Activated T-helper 17 cell treated with anti-CD3 and anti-CD28 coated beads, Interleukin-2, amount 50 U/mL, for 72 hours (primary cell): ENCODE measurements at regions not wholly inside any gene's neighbourhood (a gene's known extent, or its start where the extent isn't known, plus 50 kb on each side); places are given as distances from the start of the nearest gene placed in this dataset.

ENCODE experiments used
- ATAC-seq: fragments of 150-1000 bp; cut with Tn5 transposase; replicated peaks from 2 replicates; pipeline ENCODE4 v1.10.0; 2021; ENCODE audit warnings: mild to moderate bottlenecking, moderate library complexity
- H3K27ac Mint-ChIP-seq: one replicate; pipeline ENCODE4 v1.8.0; 2022; ENCODE audit warnings: mixed read lengths
- H3K27me3 Mint-ChIP-seq: one replicate; pipeline ENCODE4 v1.8.0; 2022; ENCODE audit warnings: mixed read lengths
- H3K36me3 Mint-ChIP-seq: one replicate; pipeline ENCODE4 v1.8.0; 2022; ENCODE audit warnings: low read depth, mild to moderate bottlenecking, mixed read lengths
- H3K4me1 Mint-ChIP-seq: one replicate; pipeline ENCODE4 v1.8.0; 2022; ENCODE audit warnings: mixed read lengths
- H3K4me3 Mint-ChIP-seq: one replicate; pipeline ENCODE4 v1.8.0; 2022; ENCODE audit warnings: mild to moderate bottlenecking, mixed read lengths
- H3K9me3 Mint-ChIP-seq: one replicate; pipeline ENCODE4 v1.8.0; 2022; ENCODE audit warnings: mixed read lengths

GRCh38 chr3:168894214-168894613 lies 769.3 kb downstream of the MECOM start:
- Mint-ChIP-seq H3K27ac (no peak overlapping the region), H3K4me1 (no peaks in the 10 kb centered on the region), H3K27me3 (no peaks in the 10 kb centered on the region), H3K4me3 (no peak overlapping the region), H3K36me3 (no peaks in the 10 kb centered on the region), H3K9me3 (no peaks in the 10 kb centered on the region)
- ATAC-seq: no peak

DNA sequence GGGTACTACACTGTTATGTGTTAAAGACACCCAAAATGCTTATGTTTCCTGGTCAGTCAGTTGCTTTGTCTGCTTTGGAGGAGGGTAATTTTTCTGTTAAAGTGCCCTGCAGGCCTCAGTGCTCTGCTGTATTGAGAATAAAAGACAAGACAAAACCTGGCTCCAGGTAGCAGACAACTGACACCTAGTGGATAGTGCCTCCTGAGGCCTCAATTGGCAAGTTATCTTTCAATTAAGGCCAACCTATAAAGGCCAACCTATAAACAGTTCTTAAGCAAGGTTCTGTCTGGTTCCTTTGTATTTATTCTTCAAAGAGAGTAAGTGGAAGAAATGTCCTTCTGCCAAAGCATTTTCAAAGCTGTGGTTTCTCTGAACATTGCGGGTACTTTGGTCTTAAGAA lies 773.8 kb downstream of the MECOM start:
- no peaks in the 10 kb centered on the region for H3K4me1 Mint-ChIP-seq
- no peak overlapping the region for H3K27ac Mint-ChIP-seq
- ATAC-seq: no peak
- no peaks in the 10 kb centered on the region for H3K36me3 Mint-ChIP-seq
- H3K4me3 Mint-ChIP-seq: no peak overlapping the region
- no peaks in the 10 kb centered on the region for H3K9me3 Mint-ChIP-seq
- H3K27me3 Mint-ChIP-seq: no peaks in the 10 kb centered on the region

DNA sequence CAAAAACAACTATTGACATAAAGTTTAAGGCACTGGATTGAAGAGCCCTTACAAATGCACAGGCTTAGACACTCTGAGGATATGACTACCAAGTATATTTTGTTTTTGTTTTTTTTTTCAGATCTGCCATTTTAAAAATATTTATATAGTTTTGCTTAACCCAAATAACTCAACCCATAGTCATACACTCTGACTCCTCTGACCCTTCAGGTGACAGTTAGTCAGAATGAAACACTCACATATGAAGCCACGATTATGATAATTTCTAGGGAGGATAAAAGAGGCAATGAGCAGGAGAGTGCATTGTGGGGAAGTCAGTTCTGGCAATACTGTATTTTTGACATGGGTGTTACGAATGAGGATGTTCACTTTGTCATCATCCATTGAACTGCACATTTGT lies 774.7 kb downstream of the MECOM start:
- H3K9me3 Mint-ChIP-seq: no peaks in the 10 kb centered on the region
- H3K27ac Mint-ChIP-seq: no peak overlapping the region
- no peaks in the 10 kb centered on the region for H3K4me1 Mint-ChIP-seq
- no peaks in the 10 kb centered on the region for H3K36me3 Mint-ChIP-seq
- no peak overlapping the region for H3K4me3 Mint-ChIP-seq
- ATAC-seq: no peak
- no peaks in the 10 kb centered on the region for H3K27me3 Mint-ChIP-seq

DNA sequence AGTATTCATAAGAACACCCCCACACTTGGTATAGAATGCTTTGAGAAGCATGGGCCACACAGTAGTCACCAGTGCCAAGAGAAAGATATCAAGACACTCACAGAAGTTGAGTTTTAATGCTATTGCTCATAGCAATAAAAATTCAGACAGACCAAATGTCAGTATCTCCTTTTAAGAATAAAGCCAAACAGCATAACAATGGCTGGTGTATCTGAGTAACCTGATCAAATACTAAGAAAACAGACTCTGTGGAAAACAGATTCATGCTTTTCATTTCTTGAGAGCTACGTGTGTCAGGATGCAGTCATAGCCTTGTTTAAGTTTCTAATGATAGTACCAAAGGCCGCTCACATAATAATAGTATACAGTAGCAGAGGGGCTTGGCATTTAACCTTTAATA lies 778.5 kb downstream of the MECOM start:
- no peaks in the 10 kb centered on the region for H3K27me3 Mint-ChIP-seq

GRCh38 chr3:168884353-168884903 lies 779.1 kb downstream of the MECOM start:
- Mint-ChIP-seq H3K36me3 (no peaks in the 10 kb centered on the region), H3K27me3 (no peaks in the 10 kb centered on the region), H3K4me1 (no peaks in the 10 kb centered on the region), H3K9me3 (no peaks in the 10 kb centered on the region), H3K27ac (no peak overlapping the region), H3K4me3 (no peak overlapping the region)
- ATAC-seq: no peak

More for the DNA sequence above, 778.5 kb downstream of the MECOM start:
- Mint-ChIP-seq H3K9me3 (no peaks in the 10 kb centered on the region), H3K36me3 (no peaks in the 10 kb centered on the region), H3K4me3 (no peak overlapping the region), H3K27ac (no peak overlapping the region), H3K4me1 (no peaks in the 10 kb centered on the region)
- no peak for ATAC-seq

- Mint-ChIP-seq H3K4me1 (no peaks in the 10 kb centered on the region), H3K27ac (no peak overlapping the region), H3K4me3 (no peak overlapping the region), H3K9me3 (no peaks in the 10 kb centered on the region), H3K27me3 (no peaks in the 10 kb centered on the region), H3K36me3 (no peaks in the 10 kb centered on the region)
- ATAC-seq: no peak
Measured at GRCh38 chr3:168883145-168883544, 780.4 kb downstream of the MECOM start.

DNA sequence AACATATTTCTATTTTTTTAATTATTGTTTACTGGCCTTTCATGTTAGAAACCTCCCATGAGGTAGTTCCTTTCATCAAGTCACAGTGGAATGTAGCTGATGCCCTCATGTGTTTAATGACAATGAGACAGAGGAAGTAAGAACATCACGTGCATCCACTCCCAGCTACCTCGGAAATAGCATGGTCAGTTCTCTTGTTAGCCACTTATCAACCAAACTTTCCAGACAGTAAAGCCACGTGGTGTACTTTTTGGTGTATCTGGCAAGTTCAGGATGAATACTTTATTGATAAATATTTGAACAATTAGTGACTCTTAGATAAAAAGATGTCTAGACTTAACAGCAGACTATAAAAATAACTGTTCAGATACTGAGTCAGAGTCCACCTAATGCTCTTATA lies 781.7 kb downstream of the MECOM start:
- Mint-ChIP-seq H3K27ac (no peak overlapping the region), H3K4me3 (no peak overlapping the region), H3K9me3 (no peaks in the 10 kb centered on the region), H3K36me3 (no peaks in the 10 kb centered on the region), H3K27me3 (no peaks in the 10 kb centered on the region), H3K4me1 (no peaks in the 10 kb centered on the region)
- ATAC-seq: no peak

GRCh38 chr3:168878655-168879054 lies 782.9 kb upstream of the GOLIM4 start:
- no peak for ATAC-seq
- H3K4me3 Mint-ChIP-seq: no peak overlapping the region
- no peaks in the 10 kb centered on the region for H3K4me1 Mint-ChIP-seq
- no peaks in the 10 kb centered on the region for H3K36me3 Mint-ChIP-seq
- no peaks in the 10 kb centered on the region for H3K9me3 Mint-ChIP-seq
- H3K27me3 Mint-ChIP-seq: peaks cover 3% of the 10 kb centered on the region
- H3K27ac Mint-ChIP-seq: no peak overlapping the region

GRCh38 chr3:168877899-168878298 lies 782.2 kb upstream of the GOLIM4 start:
- no peak overlapping the region for H3K4me3 Mint-ChIP-seq
- H3K36me3 Mint-ChIP-seq: no peaks in the 10 kb centered on the region
- peaks cover 3% of the 10 kb centered on the region for H3K27me3 Mint-ChIP-seq
- no peak for ATAC-seq
- H3K9me3 Mint-ChIP-seq: no peaks in the 10 kb centered on the region
- H3K4me1 Mint-ChIP-seq: no peaks in the 10 kb centered on the region
- H3K27ac Mint-ChIP-seq: no peak overlapping the region

DNA sequence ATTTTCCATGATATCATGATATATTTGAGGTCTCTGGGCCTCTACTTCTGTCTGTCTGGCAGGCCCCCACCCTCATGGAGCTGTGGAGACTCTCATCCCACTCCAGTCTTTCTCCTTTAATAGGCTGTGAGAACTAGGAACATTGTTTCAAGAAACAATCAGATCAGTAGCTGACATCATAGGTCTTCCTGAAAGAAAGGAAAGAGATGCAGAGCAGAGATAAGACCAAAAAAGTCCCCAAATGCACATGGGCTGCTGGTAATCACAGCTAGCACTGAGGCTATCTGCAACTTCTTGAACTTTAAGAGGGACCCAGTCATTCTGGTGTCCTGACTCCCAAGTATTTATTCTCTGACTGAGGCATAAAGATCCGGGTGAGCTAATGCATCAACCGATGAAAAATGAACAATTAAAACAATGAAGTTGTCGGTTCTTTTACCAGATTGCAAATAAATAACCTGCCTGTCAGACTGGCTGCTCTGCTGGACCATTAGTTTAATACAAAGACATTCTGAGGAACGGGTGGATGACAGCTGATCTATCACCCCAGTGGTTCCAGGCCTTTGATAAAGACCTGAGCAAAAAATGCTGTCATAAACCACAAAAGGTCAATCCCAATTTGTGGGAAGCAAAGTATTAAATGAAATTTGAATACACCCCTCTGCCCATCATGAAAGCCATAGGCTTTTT lies 780.8 kb upstream of the GOLIM4 start:
- no peak overlapping the region for H3K27ac Mint-ChIP-seq
- H3K9me3 Mint-ChIP-seq: no peaks in the 10 kb centered on the region
- no peaks in the 10 kb centered on the region for H3K4me1 Mint-ChIP-seq
- ATAC-seq: no peak
- no peak overlapping the region for H3K4me3 Mint-ChIP-seq
- no peaks in the 10 kb centered on the region for H3K36me3 Mint-ChIP-seq
- H3K27me3 Mint-ChIP-seq: peaks cover 3% of the 10 kb centered on the region

- Mint-ChIP-seq H3K27me3 (peaks cover 3% of the 10 kb centered on the region), H3K27ac (no peak overlapping the region), H3K4me1 (no peaks in the 10 kb centered on the region), H3K4me3 (no peak overlapping the region), H3K9me3 (no peaks in the 10 kb centered on the region), H3K36me3 (no peaks in the 10 kb centered on the region)
- no peak for ATAC-seq
Measured at GRCh38 chr3:168872826-168873225, 777.1 kb upstream of the GOLIM4 start.

DNA sequence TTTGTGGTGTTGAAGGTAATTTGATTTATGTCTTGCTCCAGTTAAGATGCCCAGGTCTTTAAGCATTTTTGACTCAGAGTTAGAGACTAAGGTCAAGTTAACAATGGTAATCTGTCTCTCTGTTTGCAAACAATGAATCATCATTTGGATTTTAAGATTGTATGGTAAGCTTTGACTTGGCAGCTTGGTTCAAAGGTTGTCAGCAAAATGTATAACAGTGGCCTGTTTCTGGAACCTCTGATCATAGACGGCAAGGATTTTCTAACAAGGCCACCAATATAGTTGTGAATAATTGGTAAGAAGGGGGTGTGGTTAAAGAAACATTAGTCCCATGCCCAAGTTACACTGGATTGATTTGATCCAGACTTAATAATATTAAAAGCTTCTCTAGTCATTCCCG lies 775.2 kb upstream of the GOLIM4 start:
- H3K27ac Mint-ChIP-seq: no peak overlapping the region
- H3K4me3 Mint-ChIP-seq: no peak overlapping the region
- H3K9me3 Mint-ChIP-seq: no peaks in the 10 kb centered on the region
- no peaks in the 10 kb centered on the region for H3K36me3 Mint-ChIP-seq
- no peak for ATAC-seq
- peaks cover 3% of the 10 kb centered on the region for H3K27me3 Mint-ChIP-seq
- H3K4me1 Mint-ChIP-seq: no peaks in the 10 kb centered on the region

DNA sequence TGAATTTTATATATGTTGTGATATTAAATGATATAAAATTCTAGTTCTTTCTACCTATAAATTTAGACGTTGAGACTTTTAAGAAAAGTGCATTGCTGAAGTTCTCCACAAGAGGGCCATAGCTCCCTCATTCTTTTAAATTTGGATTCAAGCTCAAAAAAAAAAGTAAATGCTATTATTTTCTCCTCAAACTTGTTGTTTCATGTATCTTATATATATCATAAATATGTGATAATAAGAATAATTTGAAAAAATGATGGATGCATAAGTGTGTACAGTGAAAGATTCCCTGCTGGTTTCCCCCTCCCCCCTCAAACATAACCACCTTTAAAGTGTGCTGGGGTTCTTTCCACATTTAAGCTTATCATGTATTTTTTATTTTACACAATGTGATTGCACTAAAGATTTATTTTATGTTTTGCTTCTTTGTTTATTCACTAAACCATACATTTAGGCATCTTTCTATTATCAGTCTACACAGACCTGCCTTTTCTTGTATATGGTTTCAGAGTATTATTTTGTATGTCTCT lies 769.4 kb upstream of the GOLIM4 start:
- peaks cover 3% of the 10 kb centered on the region for H3K27me3 Mint-ChIP-seq
- H3K4me1 Mint-ChIP-seq: no peaks in the 10 kb centered on the region
- no peak for ATAC-seq
- no peak overlapping the region for H3K4me3 Mint-ChIP-seq
- H3K27ac Mint-ChIP-seq: no peak overlapping the region
- H3K9me3 Mint-ChIP-seq: no peaks in the 10 kb centered on the region
- H3K36me3 Mint-ChIP-seq: no peaks in the 10 kb centered on the region

DNA sequence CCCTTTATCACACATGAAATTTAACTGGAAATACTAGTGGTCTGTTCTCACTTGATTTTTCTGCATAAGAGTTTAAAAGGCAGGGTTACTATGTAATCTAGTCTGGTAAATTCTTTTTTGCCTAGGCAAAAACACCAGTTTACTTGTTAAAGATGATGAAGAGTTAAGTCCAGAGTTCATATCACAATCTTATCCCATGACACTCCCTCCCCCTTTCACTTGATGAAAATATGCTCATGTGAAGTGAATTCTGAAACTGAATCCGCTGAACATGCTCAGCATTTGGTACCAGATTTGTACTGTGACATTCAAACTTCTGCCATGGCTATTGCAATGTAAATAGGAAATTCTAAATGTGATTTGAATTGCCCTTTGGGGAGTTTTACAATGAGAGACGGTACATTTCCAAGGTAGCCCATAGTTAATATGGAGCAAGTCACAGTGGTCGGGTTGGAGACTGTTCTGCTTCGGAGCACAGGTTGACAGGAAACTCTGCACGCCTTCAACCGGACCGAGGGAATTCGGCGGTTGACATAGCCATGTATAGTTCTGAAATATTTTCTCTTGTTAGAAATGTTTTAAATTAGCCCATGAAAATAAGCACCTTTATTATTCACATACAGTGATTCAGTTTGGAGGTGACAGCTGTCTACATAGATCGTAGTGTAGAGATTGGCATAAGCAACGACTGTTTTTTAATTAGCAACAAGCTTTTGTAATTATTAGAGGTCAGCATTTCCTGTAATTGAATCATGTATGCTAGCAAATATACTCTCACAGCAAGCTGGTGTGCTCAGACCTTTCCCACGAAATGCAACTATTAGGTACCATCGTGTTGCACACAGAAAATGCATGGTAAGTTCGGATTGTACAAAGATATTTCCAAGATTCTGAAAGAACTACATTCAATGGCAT lies 768.6 kb upstream of the GOLIM4 start:
- ATAC-seq: no peak
- Mint-ChIP-seq H3K27me3 (peaks cover 3% of the 10 kb centered on the region), H3K36me3 (no peaks in the 10 kb centered on the region), H3K4me1 (no peaks in the 10 kb centered on the region), H3K9me3 (no peaks in the 10 kb centered on the region), H3K4me3 (no peak overlapping the region), H3K27ac (no peak overlapping the region)

- no peaks in the 10 kb centered on the region for H3K9me3 Mint-ChIP-seq
- peaks cover 3% of the 10 kb centered on the region for H3K27me3 Mint-ChIP-seq
- H3K4me3 Mint-ChIP-seq: no peak overlapping the region
- H3K36me3 Mint-ChIP-seq: no peaks in the 10 kb centered on the region
- no peak for ATAC-seq
- H3K27ac Mint-ChIP-seq: no peak overlapping the region
- no peaks in the 10 kb centered on the region for H3K4me1 Mint-ChIP-seq
Measured at GRCh38 chr3:168863561-168863960, 767.8 kb upstream of the GOLIM4 start.
